GM23338 (cell line): ENCODE measurements at regions not wholly inside any gene's neighbourhood (a gene's known extent, or its start where the extent isn't known, plus 50 kb on each side); places are given as distances from the start of the nearest gene placed in this dataset.

Experiments used
- ATAC-seq: fragments of 200-7000 bp; cut with Tn5 transposase; 3 replicates; pipeline ENCODE4 v1.9.1; 2020
- DNase-seq: peaks from one replicate; pipeline ENCODE4 v3.0.0-alpha.2; 2015; ENCODE audit warnings: low spot score
- H2AFZ ChIP-seq: fragments of 200-600 bp; sonication (generic); 2 replicates; pipeline ENCODE4 v1.8.0; 2016; ENCODE audit warnings: antibody characterized with exemption, mild to moderate bottlenecking, moderate library complexity
- H3F3A ChIP-seq: fragments of 200-600 bp; sonication (generic); replicated peaks from 2 replicates; pipeline ENCODE4 v1.8.0; 2017; ENCODE audit warnings: antibody characterized with exemption, mixed run types, low read depth
- H3K27ac ChIP-seq: fragments of 200-600 bp; sonication (generic); 2 replicates; pipeline ENCODE4 v1.6.1; 2016; ENCODE audit warnings: low read depth
- H3K27me3 ChIP-seq: fragments of 200-600 bp; sonication (generic); 2 replicates; pipeline ENCODE4 v1.8.0; 2016; ENCODE audit warnings: mild to moderate bottlenecking, mixed run types, moderate library complexity; ENCODE audit not compliant: insufficient read depth
- H3K36me3 ChIP-seq: fragments of 200-600 bp; sonication (generic); 2 replicates; pipeline ENCODE4 v1.8.0; 2016; ENCODE audit warnings: mild to moderate bottlenecking; ENCODE audit not compliant: insufficient read depth
- H3K4me1 ChIP-seq: fragments of 200-600 bp; sonication (generic); 2 replicates; pipeline ENCODE4 v1.8.0; 2016; ENCODE audit warnings: mild to moderate bottlenecking, moderate library complexity; ENCODE audit not compliant: insufficient read depth
- H3K4me2 ChIP-seq: fragments of 200-600 bp; sonication (generic); 2 replicates; pipeline ENCODE4 v1.7.1; 2017; ENCODE audit warnings: mixed run types
- H3K4me3 ChIP-seq: fragments of 200-600 bp; sonication (generic); 2 replicates; pipeline ENCODE4 v1.6.1; 2016; ENCODE audit warnings: mixed run types
- H3K79me2 ChIP-seq: fragments of 200-600 bp; sonication (generic); replicated peaks from 2 replicates; pipeline ENCODE4 v1.8.0; 2017; ENCODE audit warnings: mild to moderate bottlenecking; ENCODE audit not compliant: insufficient read depth
- H3K9me2 ChIP-seq: fragments of 200-600 bp; sonication (generic); 2 replicates; pipeline ENCODE4 v1.8.0; 2017; ENCODE audit not compliant: insufficient read depth
- H4K20me1 ChIP-seq: fragments of 200-600 bp; sonication (generic); replicated peaks from 2 replicates; pipeline ENCODE4 v1.8.0; 2017; ENCODE audit warnings: mild to moderate bottlenecking; ENCODE audit not compliant: insufficient read depth
- H3K27ac Mint-ChIP-seq: 2 replicates; pipeline ENCODE4 v1.8.0; 2020; ENCODE audit warnings: inconsistent platforms, mild to moderate bottlenecking, moderate library complexity, mixed read lengths
- H3K27me3 Mint-ChIP-seq: 3 replicates; pipeline ENCODE4 v1.8.0; 2022; ENCODE audit warnings: low read depth, mild to moderate bottlenecking, moderate library complexity, mixed read lengths, inconsistent platforms; ENCODE audit not compliant: insufficient read depth, poor library complexity
- H3K36me3 Mint-ChIP-seq: 3 replicates; pipeline ENCODE4 v1.8.0; 2021; ENCODE audit warnings: low read depth, mild to moderate bottlenecking, inconsistent platforms, moderate library complexity, mixed read lengths
- H3K4me1 Mint-ChIP-seq: 3 replicates; pipeline ENCODE4 v1.8.0; 2020; ENCODE audit warnings: mild to moderate bottlenecking, inconsistent platforms, mixed read lengths
- H3K4me3 Mint-ChIP-seq: 3 replicates; pipeline ENCODE4 v1.8.0; 2021; ENCODE audit warnings: moderate library complexity, mild to moderate bottlenecking, inconsistent platforms, mixed read lengths
- H3K9me3 Mint-ChIP-seq: 3 replicates; pipeline ENCODE4 v1.8.0; 2020; ENCODE audit warnings: moderate library complexity, mild to moderate bottlenecking, inconsistent platforms, mixed read lengths
- EZH2phosphoT487 ChIP-seq: fragments of 200-600 bp; sonication (generic); IDR thresholded peaks from one replicate; pipeline ENCODE4 v1.8.1; 2018; ENCODE audit warnings: antibody characterized with exemption; ENCODE audit not compliant: unreplicated experiment
- NANOG ChIP-seq: IDR thresholded peaks from 2 replicates; pipeline ENCODE4 v1.6.1; 2016; ENCODE audit warnings: antibody characterized with exemption, borderline replicate concordance
- POLR2AphosphoS5 ChIP-seq: IDR thresholded peaks from 2 replicates; pipeline ENCODE4 v1.6.1; 2016; ENCODE audit warnings: antibody characterized with exemption, low read depth
- ZNF331 ChIP-seq: fragments of 250-450 bp; sonication (Bioruptor Pico); IDR thresholded peaks from 2 replicates; pipeline ENCODE4 v1.5.0; 2020; ENCODE audit warnings: low read depth, mild to moderate bottlenecking, moderate library complexity
- ZNF462 ChIP-seq: fragments of 250-450 bp; sonication (Bioruptor Pico); IDR thresholded peaks from 2 replicates; pipeline ENCODE4 v1.5.0; 2020; ENCODE audit warnings: mild to moderate bottlenecking, moderate library complexity

- H3K27ac ChIP-seq, result no peak overlapping the region
- no peak for TF ChIP-seq EZH2phosphoT487
- no peak for TF ChIP-seq NANOG
- TF ChIP-seq ZNF331 (CRISPR knock-in tag), result no peak
- peaks cover 17% of the 10 kb centered on the region for H3K79me2 ChIP-seq
- H3K4me3 ChIP-seq, result peak overlapping the region; percentile 59; the same call in 1 of the 2 replicates
- DNase-seq (peak; percentile 26), ATAC-seq (peak; percentile 5; the same call in 2 of the 3 replicates)
- peaks cover 11% of the 10 kb centered on the region; the same call in 1 of the 2 replicates for H3K4me1 ChIP-seq
- no peaks in the 10 kb centered on the region for H3F3A ChIP-seq
- peaks cover 8% of the 10 kb centered on the region for H3K27me3 Mint-ChIP-seq
- H4K20me1 ChIP-seq, result no peaks in the 10 kb centered on the region
- H3K27ac Mint-ChIP-seq, result peak overlapping the region; percentile 72
- no peaks in the 10 kb centered on the region for H3K9me3 Mint-ChIP-seq
- no peak overlapping the region for H2AFZ ChIP-seq
- no peaks in the 10 kb centered on the region for H3K36me3 ChIP-seq
- H3K9me2 ChIP-seq, result no peaks in the 10 kb centered on the region
- H3K27me3 ChIP-seq, result peaks cover 15% of the 10 kb centered on the region
- peak overlapping the region; percentile 84; the same call in 1 of the 2 replicates for H3K4me2 ChIP-seq
- H3K4me1 Mint-ChIP-seq, result peaks cover 16% of the 10 kb centered on the region
- no peaks in the 10 kb centered on the region; the same call in 2 of the 3 replicates for H3K36me3 Mint-ChIP-seq
- H3K4me3 Mint-ChIP-seq, result peak overlapping the region; percentile 80
These were observed 79.3 kb upstream of the BCOR start for GRCh38 chrX:40177117-40177430.

- Histone ChIP-seq H3K27ac (peak overlapping the region; percentile 69), H4K20me1 (no peaks in the 10 kb centered on the region), H3K4me3 (peak overlapping the region; percentile 59), H3K36me3 (no peaks in the 10 kb centered on the region), H2AFZ (no peak overlapping the region), H3K4me2 (peak overlapping the region; percentile 84), H3K27me3 (peaks cover 19% of the 10 kb centered on the region), H3F3A (no peaks in the 10 kb centered on the region), H3K79me2 (peaks cover 17% of the 10 kb centered on the region), H3K9me2 (no peaks in the 10 kb centered on the region), H3K4me1 (peaks cover 11% of the 10 kb centered on the region; the same call in 1 of the 2 replicates)
- ATAC-seq (peak; percentile 15), DNase-seq (peak; percentile 52)
- TF ChIP-seq EZH2phosphoT487 (no peak), POLR2AphosphoS5 (peak; percentile 15; the same call in 1 of the 2 replicates)
- Mint-ChIP-seq H3K4me3 (peak overlapping the region; percentile 80), H3K36me3 (no peaks in the 10 kb centered on the region; the same call in 2 of the 3 replicates), H3K9me3 (no peaks in the 10 kb centered on the region), H3K27ac (peak overlapping the region; percentile 72), H3K4me1 (peaks cover 16% of the 10 kb centered on the region), H3K27me3 (peaks cover 8% of the 10 kb centered on the region)
These were observed 78.8 kb upstream of the BCOR start for GRCh38 chrX:40176351-40177116.

- no peaks in the 10 kb centered on the region for H3K9me2 ChIP-seq
- H2AFZ ChIP-seq, result no peak overlapping the region
- H3K4me3 Mint-ChIP-seq, result peak overlapping the region; percentile 80
- H3K27me3 ChIP-seq, result peaks cover 27% of the 10 kb centered on the region
- peak overlapping the region; percentile 69 for H3K27ac ChIP-seq
- peaks cover 14% of the 10 kb centered on the region for H3K27me3 Mint-ChIP-seq
- H3K79me2 ChIP-seq, result peaks cover 18% of the 10 kb centered on the region
- H3K9me3 Mint-ChIP-seq, result no peaks in the 10 kb centered on the region
- no peaks in the 10 kb centered on the region; the same call in 2 of the 3 replicates for H3K36me3 Mint-ChIP-seq
- peak overlapping the region; percentile 59 for H3K4me3 ChIP-seq
- peak overlapping the region; percentile 92 for H3K27ac Mint-ChIP-seq
- DNase-seq (peak; percentile 42), ATAC-seq (peak; percentile 13)
- peaks cover 21% of the 10 kb centered on the region for H3K4me1 Mint-ChIP-seq
- peaks cover 16% of the 10 kb centered on the region for H3K4me1 ChIP-seq
- H3K4me2 ChIP-seq, result peak overlapping the region; percentile 84
- H3K36me3 ChIP-seq, result no peaks in the 10 kb centered on the region
- no peaks in the 10 kb centered on the region for H3F3A ChIP-seq
- no peaks in the 10 kb centered on the region for H4K20me1 ChIP-seq
- no peak for TF ChIP-seq ZNF462 (CRISPR knock-in tag)
These were observed 78.0 kb upstream of the BCOR start for GRCh38 chrX:40175511-40176350.
